Karpas-422 (cell line): ENCODE measurements at regions not wholly inside any gene's neighbourhood (a gene's known extent, or its start where the extent isn't known, plus 50 kb on each side); places are given as distances from the start of the nearest gene placed in this dataset.
"Not testable (repeated sequence)": the region's sequence is repeated elsewhere in the genome, so short reads cannot be mapped to it uniquely, and the experiment has no call there.

ENCODE experiments used
- DNase-seq: peaks from one replicate; pipeline ENCODE4 v3.0.0-alpha.2; 2015
- H2AFZ ChIP-seq: fragments of 200-600 bp; sonication (generic); 2 replicates; pipeline ENCODE4 v1.6.1; 2014; ENCODE audit warnings: antibody characterized with exemption, low read length, mixed read lengths
- H3K27ac ChIP-seq: fragments of 200-600 bp; sonication (generic); 2 replicates; pipeline ENCODE4 v1.5.1; 2014; ENCODE audit warnings: mild to moderate bottlenecking, low read length, moderate library complexity
- H3K27me3 ChIP-seq: fragments of 200-600 bp; sonication (generic); 2 replicates; pipeline ENCODE4 v1.6.1; 2014; ENCODE audit warnings: low read length, mixed read lengths
- H3K36me3 ChIP-seq: fragments of 200-600 bp; sonication (generic); 2 replicates; pipeline ENCODE4 v1.6.1; 2014; ENCODE audit warnings: low read length, mixed read lengths; ENCODE audit not compliant: insufficient read depth
- H3K4me1 ChIP-seq: fragments of 200-600 bp; sonication (generic); 2 replicates; pipeline ENCODE4 v1.6.1; 2014; ENCODE audit warnings: mild to moderate bottlenecking, low read length, mixed read lengths
- H3K4me2 ChIP-seq: fragments of 200-600 bp; sonication (generic); 2 replicates; pipeline ENCODE4 v1.6.1; 2014; ENCODE audit warnings: low read length, low read depth, mild to moderate bottlenecking; ENCODE audit not compliant: poor library complexity, severe bottlenecking
- H3K4me3 ChIP-seq: fragments of 200-600 bp; sonication (generic); 2 replicates; pipeline ENCODE4 v1.5.1; 2014; ENCODE audit warnings: mild to moderate bottlenecking, antibody characterized with exemption, low read length, mixed read lengths
- H3K79me2 ChIP-seq: fragments of 200-600 bp; sonication (generic); 2 replicates; pipeline ENCODE4 v1.6.1; 2014; ENCODE audit warnings: mild to moderate bottlenecking, low read length, mixed read lengths
- H3K9ac ChIP-seq: fragments of 200-600 bp; sonication (generic); 2 replicates; pipeline ENCODE4 v1.6.0; 2014; ENCODE audit warnings: low read length
- H3K9me2 ChIP-seq: fragments of 200-600 bp; sonication (generic), shearing (Covaris generic); replicated peaks from 2 replicates; pipeline ENCODE4 v1.6.0; 2014; ENCODE audit warnings: mild to moderate bottlenecking, low read length, moderate library complexity; ENCODE audit not compliant: insufficient read depth
- H3K9me3 ChIP-seq: fragments of 300-700, 200-600 bp; sonication (generic); 2 replicates; pipeline ENCODE4 v1.6.1; 2014; ENCODE audit warnings: low read length, mixed read lengths
- H4K20me1 ChIP-seq: fragments of 200-600 bp; sonication (generic); 2 replicates; pipeline ENCODE4 v1.6.1; 2014; ENCODE audit warnings: mild to moderate bottlenecking, antibody characterized with exemption, low read length, low read depth; ENCODE audit not compliant: insufficient read depth

DNA sequence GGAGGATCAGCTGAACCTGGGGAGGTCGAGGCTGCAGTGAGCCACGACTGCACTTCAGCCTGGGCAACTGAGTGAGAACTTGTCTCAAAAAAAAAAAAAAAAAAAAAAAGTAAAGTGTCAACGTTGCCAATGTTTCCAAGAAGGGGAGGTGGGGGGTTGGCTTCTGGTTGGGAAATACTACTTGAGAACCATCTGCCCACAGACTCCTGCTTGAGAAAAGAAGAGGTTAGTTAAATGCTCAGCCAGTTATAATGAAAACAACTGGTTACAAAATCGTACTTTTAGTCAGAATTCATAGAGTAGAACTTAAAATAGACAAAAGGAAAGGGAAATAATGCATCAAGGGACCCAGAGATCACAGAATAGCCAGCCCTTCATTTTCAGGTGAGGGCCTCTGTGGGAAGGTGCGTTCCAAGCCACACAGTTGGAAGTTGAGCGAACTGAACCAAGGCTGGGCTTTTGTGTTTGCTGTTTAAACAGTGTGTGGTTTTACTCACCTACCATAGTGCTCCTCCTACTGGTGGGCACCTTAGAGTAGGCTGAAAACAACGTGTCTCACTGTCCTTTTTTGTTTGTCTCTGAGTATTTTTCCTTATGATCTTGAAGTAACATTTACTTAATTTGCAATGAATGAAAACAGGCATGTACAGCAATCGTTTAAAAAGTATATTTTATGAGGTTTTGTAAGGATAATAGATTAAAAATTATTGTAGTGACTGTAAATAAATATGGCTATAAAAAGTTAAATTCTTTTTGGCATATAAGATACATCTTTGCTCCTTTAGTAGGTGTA is 200.7 kb downstream of the BCAS1 start:
- Histone ChIP-seq H3K4me3 (no peak overlapping the region), H3K27ac (no peak overlapping the region), H2AFZ (no peak overlapping the region), H3K9me3 (no peaks in the 10 kb centered on the region), H3K4me2 (no peak overlapping the region), H3K4me1 (peaks cover 25% of the 10 kb centered on the region), H4K20me1 (no peaks in the 10 kb centered on the region), H3K27me3 (no peaks in the 10 kb centered on the region), H3K36me3 (no peaks in the 10 kb centered on the region), H3K9ac (no peak overlapping the region), H3K79me2 (no peaks in the 10 kb centered on the region), H3K9me2 (no peaks in the 10 kb centered on the region)
- peak; percentile 70 for DNase-seq

GRCh38 chr20:53867741-53868351 is 202.5 kb downstream of the BCAS1 start:
- H3K9me3 ChIP-seq = no peaks in the 10 kb centered on the region
- H3K4me3 ChIP-seq = no peak overlapping the region
- no peaks in the 10 kb centered on the region for H4K20me1 ChIP-seq
- no peak overlapping the region for H2AFZ ChIP-seq
- H3K27ac ChIP-seq = no peak overlapping the region
- no peaks in the 10 kb centered on the region for H3K79me2 ChIP-seq
- H3K9ac ChIP-seq = no peak overlapping the region
- H3K4me2 ChIP-seq = peak overlapping the region; percentile 7
- no peaks in the 10 kb centered on the region for H3K9me2 ChIP-seq
- H3K4me1 ChIP-seq = peaks cover 25% of the 10 kb centered on the region
- no peaks in the 10 kb centered on the region for H3K27me3 ChIP-seq
- no peaks in the 10 kb centered on the region for H3K36me3 ChIP-seq
- DNase-seq = no peak

- no peak overlapping the region for H2AFZ ChIP-seq
- no peaks in the 10 kb centered on the region for H4K20me1 ChIP-seq
- peaks cover 25% of the 10 kb centered on the region for H3K4me1 ChIP-seq
- no peak overlapping the region for H3K9ac ChIP-seq
- no peaks in the 10 kb centered on the region for H3K27me3 ChIP-seq
- H3K4me3 ChIP-seq = no peak overlapping the region
- no peaks in the 10 kb centered on the region for H3K79me2 ChIP-seq
- peak; percentile 78 for DNase-seq
- H3K9me2 ChIP-seq = no peaks in the 10 kb centered on the region
- H3K9me3 ChIP-seq = no peaks in the 10 kb centered on the region
- peak overlapping the region; percentile 7 for H3K4me2 ChIP-seq
- H3K27ac ChIP-seq = no peak overlapping the region
- H3K36me3 ChIP-seq = no peaks in the 10 kb centered on the region
Observed at GRCh38 chr20:53866794-53867740, 203.3 kb downstream of the BCAS1 start.

DNA sequence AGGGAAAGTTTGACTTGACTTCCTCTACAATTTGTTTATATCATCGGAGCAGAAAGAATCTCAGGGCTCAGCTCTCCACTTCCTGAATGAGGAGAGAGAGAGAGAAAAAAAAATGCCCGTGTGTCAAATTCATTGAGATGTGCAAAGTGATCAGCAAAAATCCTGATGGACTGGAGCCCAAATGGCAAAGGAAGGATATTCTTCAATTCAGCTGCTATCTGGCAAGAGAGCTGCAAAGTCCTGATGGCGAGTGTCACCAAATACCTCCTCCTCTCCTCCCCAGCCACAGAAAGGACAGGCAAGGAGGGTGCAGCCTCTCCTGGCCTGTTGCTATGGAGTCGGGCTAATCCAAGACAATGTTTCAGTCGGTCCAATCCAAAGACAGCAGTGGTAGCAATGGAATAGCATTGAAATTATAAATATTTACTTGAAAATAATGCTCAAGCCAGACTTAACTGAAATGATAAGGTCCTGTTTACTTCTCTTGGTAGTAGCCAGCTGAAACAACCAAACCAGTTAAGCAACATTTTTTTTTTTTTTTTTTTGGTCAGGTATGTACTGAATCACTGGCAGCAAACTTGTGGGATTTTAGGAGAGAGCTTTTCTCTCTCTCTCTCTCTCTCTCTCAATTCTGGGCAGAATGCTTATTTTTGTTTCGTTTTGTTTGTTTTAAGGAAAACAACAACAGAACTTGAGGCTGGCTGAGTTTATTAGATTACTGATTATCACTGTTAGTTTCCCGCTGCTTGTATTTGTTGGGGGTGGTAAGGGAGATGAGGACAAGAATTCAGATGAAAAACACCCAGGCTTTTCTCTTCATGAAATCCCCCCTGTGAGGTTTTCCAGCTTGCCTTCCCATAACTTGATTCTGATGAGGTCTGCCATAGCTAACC is 204.2 kb downstream of the BCAS1 start:
- no peaks in the 10 kb centered on the region for H3K79me2 ChIP-seq
- H3K9me3 ChIP-seq = no peaks in the 10 kb centered on the region
- H3K9ac ChIP-seq = no peak overlapping the region
- no peak overlapping the region for H3K4me2 ChIP-seq
- no peaks in the 10 kb centered on the region for H4K20me1 ChIP-seq
- DNase-seq = peak; percentile 45
- no peak overlapping the region for H3K27ac ChIP-seq
- H3K27me3 ChIP-seq = no peaks in the 10 kb centered on the region
- H3K36me3 ChIP-seq = no peaks in the 10 kb centered on the region
- H3K4me1 ChIP-seq = peaks cover 25% of the 10 kb centered on the region
- no peak overlapping the region for H3K4me3 ChIP-seq
- H2AFZ ChIP-seq = no peak overlapping the region
- H3K9me2 ChIP-seq = no peaks in the 10 kb centered on the region

DNA sequence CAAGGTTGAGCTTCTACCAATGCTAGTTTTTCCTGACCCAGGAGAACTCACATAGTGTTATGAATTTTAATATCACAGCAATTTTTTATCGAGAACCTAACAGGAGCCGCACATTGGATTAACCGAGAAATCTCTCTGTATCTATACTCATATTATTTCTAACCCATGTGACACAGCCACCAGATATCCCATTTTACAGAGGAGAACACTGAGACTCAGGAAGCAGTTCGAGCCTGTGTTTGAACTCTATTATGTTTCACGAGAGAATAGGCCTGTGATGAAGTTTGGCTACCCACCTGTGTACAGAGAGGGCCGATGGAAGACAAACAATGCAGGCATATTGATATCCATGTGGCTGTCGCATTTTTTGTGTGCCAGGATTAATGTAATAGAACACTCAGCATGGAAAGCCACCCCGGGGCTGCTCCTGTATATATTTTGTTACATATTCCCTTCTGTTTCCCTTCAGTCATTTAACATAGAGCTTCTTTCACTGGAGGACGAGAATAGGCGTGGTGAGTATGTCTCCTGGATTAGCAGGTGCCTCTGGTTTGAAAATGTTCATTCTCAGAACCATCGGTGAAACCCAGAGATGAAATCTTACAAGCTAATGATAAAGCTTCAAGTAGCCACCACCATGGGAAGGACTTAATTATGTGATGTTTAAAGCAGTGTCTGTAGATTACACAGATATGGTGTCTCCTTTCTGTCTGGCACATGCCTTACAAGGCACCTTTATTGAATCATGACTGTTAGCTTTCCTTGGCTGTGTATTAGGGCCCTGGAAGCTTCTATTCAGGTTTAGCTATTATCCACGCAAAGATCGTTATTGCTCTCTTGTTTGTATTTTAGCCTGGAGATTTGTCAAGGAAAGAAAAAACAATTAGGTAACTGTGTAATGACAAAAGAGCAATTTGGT is 205.4 kb downstream of the BCAS1 start:
- H3K9me3 ChIP-seq, H3K9me2 ChIP-seq, H3K9ac ChIP-seq, H3K4me2 ChIP-seq, DNase-seq, H3K79me2 ChIP-seq, H3K4me3 ChIP-seq, H3K36me3 ChIP-seq, H3K27ac ChIP-seq, H3K27me3 ChIP-seq, H4K20me1 ChIP-seq, H2AFZ ChIP-seq: not testable (repeated sequence)
- peaks cover 25% of the 10 kb centered on the region for H3K4me1 ChIP-seq

DNA sequence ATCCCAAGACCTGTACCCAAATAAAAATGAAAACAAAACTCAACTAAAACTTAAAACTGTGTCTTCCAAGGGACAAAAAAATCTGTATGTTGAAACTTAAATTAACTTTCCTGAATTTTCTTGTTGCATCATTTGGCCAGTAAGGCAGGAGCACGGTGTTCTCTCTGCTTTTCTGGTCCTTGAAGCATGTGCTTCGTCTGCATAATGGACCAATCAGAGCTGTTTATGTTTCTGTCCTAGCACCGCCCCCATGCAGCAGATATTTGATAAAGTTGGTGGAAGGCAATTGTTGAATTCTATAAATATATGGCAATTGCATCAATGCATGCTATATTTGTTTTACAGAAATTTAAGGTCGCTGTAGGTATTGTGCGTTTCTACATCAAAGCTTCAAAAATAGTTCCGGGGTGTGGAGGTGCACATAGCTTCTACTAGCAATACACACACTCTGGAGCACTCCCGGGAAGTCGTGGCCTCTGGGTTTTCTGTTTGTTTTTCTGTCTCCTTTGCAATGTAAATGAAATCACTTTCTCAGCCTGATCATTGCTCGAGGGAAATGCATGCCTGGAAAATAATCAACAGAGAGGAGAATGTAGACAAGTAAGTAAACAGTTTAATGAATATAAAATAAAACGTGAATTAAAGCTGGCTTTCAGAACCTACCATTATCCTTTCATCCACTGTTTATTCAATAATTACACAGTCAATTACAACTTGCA is 206.3 kb downstream of the BCAS1 start:
- not testable (repeated sequence) for H3K36me3 ChIP-seq, H3K9ac ChIP-seq, DNase-seq, H3K4me2 ChIP-seq, H4K20me1 ChIP-seq, H2AFZ ChIP-seq, H3K4me3 ChIP-seq, H3K27ac ChIP-seq, H3K9me3 ChIP-seq, H3K27me3 ChIP-seq, H3K79me2 ChIP-seq, H3K9me2 ChIP-seq
- H3K4me1 ChIP-seq = peaks cover 25% of the 10 kb centered on the region

DNA sequence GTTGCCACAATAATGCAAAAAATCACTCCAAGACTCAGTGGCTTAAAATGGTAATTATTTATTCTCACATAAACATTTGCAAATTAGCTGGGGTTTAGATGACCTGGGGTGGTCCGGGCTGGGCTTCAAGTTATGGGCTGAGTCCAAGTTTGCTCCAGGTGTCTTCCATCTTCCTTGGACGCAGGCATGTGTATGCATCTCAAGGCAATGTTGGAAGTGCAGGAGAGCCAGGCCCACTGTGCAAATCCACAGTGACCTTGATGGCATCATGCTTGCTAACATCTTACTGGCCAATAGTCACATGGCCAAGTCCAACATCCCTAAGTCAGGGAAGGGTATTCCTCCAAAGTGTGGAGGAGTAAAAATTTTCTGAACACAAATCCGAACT is 206.9 kb downstream of the BCAS1 start:
- H3K27me3 ChIP-seq, DNase-seq, H3K36me3 ChIP-seq, H3K27ac ChIP-seq, H3K4me2 ChIP-seq, H3K9ac ChIP-seq, H2AFZ ChIP-seq, H3K9me3 ChIP-seq, H3K9me2 ChIP-seq, H3K79me2 ChIP-seq, H3K4me3 ChIP-seq, H4K20me1 ChIP-seq: not testable (repeated sequence)
- peaks cover 25% of the 10 kb centered on the region for H3K4me1 ChIP-seq
